ENCODE measurements at regions not wholly inside any gene's neighbourhood (a gene's known extent, or its start where the extent isn't known, plus 50 kb on each side); places are given as distances from the start of the nearest gene placed in this dataset.

DNA sequence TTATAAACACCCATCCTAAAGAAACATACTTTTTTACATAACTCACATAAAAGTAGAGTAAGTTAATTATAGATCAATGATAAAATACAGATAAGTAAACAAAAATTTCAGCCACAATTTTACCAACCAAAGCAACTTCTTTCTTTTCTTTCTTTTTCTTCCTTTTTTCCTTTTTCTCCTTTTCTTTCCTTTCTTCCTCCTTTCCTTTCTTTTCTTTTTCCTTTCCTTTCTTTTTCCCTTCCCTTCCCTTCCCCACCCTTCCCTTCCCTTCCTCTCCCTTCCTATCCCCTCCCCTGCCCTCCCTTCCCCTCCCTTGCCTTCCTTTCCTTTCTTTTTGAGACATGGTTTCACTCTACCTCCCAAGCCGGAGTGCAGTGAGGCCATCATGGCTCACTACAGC, 56.5 kb upstream of the C1orf53 start:
- TF ChIP-seq EZH2 (IDR thresholded peaks at IDR 0.05; ENCODE audit: insufficient read depth, poor library complexity, severe bottlenecking) (no peak), EZH2phosphoT487 (IDR thresholded peaks at IDR 0.05; ENCODE audit: insufficient read depth, low read depth) (no peak)

Data from GM23248 (cell line).